GM12872 (cell line): ENCODE measurements at regions not wholly inside any gene's neighbourhood (a gene's known extent, or its start where the extent isn't known, plus 50 kb on each side); places are given as distances from the start of the nearest gene placed in this dataset.

Experiments
- TF ChIP-seq, protein P1 (sequence below): IDR thresholded peaks from 3 replicates; pipeline ENCODE4 v1.5.1; 2011; ENCODE audit warnings: low read depth, mild to moderate bottlenecking, low read length, moderate library complexity; ENCODE audit not compliant: insufficient read depth

DNA sequence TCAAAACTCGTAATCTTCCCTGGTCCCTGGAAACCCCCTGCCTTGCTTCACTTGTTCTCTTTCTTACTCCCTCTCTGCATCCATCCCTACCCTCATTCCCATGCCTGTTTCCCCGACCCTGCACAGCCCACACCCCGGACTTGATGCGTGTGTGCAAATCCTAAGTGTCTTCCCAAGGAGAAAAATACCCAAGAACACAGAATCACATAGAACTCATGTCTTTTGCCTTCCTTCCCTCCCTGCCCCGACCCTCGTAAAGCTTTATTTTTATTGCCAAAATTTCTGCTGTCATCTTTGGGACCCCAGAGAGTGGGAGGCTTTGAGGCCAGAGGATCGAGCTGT is 169.6 kb upstream of the PMEPA1 start:
- TF ChIP-seq, protein P1, sequence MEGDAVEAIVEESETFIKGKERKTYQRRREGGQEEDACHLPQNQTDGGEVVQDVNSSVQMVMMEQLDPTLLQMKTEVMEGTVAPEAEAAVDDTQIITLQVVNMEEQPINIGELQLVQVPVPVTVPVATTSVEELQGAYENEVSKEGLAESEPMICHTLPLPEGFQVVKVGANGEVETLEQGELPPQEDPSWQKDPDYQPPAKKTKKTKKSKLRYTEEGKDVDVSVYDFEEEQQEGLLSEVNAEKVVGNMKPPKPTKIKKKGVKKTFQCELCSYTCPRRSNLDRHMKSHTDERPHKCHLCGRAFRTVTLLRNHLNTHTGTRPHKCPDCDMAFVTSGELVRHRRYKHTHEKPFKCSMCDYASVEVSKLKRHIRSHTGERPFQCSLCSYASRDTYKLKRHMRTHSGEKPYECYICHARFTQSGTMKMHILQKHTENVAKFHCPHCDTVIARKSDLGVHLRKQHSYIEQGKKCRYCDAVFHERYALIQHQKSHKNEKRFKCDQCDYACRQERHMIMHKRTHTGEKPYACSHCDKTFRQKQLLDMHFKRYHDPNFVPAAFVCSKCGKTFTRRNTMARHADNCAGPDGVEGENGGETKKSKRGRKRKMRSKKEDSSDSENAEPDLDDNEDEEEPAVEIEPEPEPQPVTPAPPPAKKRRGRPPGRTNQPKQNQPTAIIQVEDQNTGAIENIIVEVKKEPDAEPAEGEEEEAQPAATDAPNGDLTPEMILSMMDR: no peak

DNA sequence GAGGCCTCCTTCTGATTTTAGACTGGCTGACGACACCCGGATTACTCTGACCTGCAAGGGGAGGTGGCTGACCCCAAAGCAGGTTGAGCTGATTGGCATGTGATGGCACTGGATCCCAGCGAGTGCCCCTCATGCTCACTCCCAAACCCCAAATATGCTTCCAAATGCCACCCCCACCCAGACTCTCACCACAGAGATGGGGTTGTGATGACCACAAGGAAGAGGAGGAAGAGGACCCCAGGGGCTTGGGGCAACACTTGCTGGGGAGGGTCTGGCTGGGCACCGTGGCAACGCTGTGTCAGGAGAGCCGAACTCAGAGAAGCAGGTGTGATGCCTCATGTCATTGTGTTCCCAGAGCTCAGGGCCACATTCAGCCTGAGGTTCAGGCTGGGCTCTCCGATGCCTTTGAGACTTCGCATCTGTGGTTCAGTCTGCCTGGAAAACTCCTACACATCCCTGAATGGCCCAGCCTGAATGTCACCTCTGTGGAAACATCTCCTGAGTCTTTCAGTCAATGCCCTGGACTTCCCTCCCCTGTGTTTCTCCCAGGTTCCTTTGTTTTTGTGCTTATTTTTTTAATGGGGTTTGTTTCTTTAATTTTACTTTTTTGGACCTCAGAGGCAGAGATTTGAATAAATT is 169.1 kb upstream of the PMEPA1 start:
- TF ChIP-seq, protein P1: no peak

DNA sequence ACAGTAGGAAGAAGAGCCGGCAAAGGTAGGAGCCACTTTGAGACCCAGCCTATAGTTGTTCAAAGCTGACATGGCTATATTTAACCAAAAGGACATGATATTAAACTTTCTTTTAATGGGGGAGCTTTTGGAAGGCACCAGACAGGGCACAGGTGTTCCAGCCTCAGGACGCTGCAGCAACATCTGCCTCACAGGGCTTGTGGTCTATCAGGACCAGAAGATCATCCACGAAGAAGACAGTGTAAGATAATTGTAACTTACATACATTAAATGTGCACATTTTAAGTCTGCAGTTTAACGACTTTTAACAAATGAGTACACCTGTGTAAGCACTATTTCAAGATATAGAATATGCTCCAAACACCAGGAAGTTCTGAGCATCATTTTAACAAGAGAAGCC is 168.2 kb upstream of the PMEPA1 start:
- TF ChIP-seq, protein P1: no peak

DNA sequence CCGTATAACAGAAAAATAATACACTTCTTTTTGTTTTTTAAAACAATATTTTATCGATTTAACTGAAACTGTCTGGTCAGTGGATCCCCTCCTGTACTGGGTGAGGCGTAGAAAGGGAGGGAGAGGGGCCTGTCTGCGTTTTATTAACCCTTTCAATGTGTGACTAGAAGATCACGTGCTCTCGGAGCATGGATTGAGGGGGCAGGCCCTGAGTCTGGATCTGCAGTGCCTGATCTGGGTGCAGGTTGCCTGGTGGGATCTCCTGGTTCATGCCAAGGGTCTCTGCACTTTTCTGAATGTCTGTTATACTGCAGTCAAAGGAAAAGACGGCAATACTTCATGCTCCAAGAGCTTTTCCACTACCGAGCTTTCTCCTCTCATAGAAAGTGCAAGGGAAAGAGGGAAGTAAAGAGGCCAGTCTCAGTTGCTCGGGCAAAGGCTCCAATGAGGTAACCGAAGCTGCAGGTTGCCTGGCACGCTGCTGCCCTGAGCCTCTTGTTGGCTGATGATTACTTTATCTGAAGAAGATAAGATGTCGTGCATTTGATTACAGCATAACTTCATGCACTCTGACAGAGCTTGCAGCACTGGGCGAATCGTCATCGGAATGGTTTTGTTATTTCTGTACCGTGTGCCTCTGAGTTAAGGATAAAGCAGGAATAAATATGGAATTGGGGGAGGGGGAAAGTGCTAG is 167.5 kb upstream of the PMEPA1 start:
- TF ChIP-seq, protein P1: no peak

DNA sequence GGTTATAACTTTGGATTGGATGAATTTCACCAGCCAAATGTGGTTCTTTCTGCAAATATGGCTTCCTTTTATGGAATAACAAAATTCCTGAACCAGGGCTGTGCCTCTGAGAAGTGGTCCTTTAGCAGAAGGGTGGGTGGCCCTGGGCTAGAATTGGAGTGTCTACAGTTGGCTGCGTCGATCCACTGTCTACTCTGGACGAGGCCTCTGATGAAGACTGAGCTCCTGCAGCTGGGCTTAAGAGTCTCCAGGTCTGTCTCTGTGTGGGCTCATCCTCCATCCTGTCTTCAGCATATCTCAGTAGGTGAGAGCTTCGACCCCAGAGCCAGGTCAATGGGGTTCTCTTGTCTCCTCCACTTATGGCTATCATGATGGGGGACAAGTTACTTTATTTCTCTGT is 166.3 kb upstream of the PMEPA1 start:
- TF ChIP-seq, protein P1: no peak

DNA sequence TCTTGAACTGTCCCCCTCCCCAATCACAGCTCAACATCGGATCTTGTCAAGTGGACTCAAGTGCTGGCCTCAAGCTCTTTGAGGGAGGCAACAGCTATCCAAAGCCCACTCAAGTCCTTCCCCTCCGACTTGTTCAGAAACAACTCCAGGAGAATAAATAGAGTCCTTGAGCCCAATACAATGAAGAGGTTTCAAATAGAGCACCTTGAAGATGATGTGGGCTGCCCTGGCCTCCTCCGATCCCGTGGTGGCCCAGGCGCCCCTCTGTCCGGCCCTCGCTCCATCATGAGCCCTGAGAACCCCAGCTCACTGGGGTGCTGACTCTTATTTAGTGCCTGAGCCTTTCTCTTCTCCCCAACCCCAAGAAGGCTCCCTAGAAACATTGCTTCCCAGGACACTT is 164.3 kb upstream of the PMEPA1 start:
- TF ChIP-seq, protein P1: no peak

DNA sequence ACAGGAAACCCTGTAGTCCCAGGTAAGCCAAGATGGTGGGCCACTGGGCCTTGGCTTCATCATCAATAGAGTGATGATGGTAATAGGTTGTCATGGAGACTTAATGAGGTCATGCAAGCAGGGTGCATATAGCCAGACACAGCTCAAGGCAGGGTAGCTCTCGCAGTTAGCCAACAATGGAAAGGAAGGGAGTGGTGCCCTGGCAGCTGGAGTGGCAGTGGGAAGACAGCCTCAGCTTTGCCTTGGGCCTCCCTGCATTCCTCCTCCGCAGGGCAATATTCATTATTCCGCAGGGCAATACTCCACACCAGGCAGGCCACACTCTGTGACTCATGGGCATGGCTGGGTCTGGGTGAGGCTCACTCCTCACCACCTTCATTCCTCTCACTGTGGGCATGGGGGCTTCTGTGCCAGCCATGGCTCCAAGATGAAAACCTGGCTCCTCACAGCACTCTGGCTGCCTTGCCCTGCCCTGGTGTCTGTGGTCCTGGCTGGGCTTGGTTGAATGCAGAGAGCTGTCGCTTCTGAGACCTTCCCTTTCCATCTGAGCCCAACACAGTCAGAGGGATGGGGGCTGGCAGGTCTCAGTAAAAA is 163.1 kb upstream of the PMEPA1 start:
- TF ChIP-seq, protein P1: no peak
